Fibroblast of lung (primary cell): ENCODE measurements at regions not wholly inside any gene's neighbourhood (a gene's known extent, or its start where the extent isn't known, plus 50 kb on each side); places are given as distances from the start of the nearest gene placed in this dataset.

Source experiments
- CTCF ChIP-seq, 2 donors: IDR thresholded peaks in 1 of 2; conservative IDR thresholded peaks in 1 of 2; 1 replicate in 1 of 2; 2 replicates in 1 of 2; pipeline ENCODE4 v1.5.1; 2011 to 2012; ENCODE audit warnings: low read length in 2 of 2, control low read depth in 1 of 2, inconsistent platforms in 1 of 2, low read depth in 1 of 2, mild to moderate bottlenecking in 1 of 2
- EZH2 ChIP-seq: IDR thresholded peaks from 2 replicates; pipeline ENCODE4 v1.5.1; 2012; ENCODE audit warnings: low read length, control low read depth, mild to moderate bottlenecking; ENCODE audit errors: missing control alignments

- no peak for TF ChIP-seq CTCF (conservative IDR thresholded peaks at IDR 0.05 in 1 of 2, IDR thresholded peaks at IDR 0.05 in 1 of 2; ENCODE audit: low read depth in 1 of 2, low read length in 2 of 2)
- no peak for TF ChIP-seq EZH2
Measured at GRCh38 chr9:24095246-24095645, 269.2 kb upstream of the ELAVL2 start.
